ENCODE measurements at regions not wholly inside any gene's neighbourhood (a gene's known extent, or its start where the extent isn't known, plus 50 kb on each side); places are given as distances from the start of the nearest gene placed in this dataset.

GRCh38 chr7:19872094-19872493 lies 98.7 kb upstream of the TMEM196 start:
- Histone ChIP-seq H3F3A (ENCODE audit: insufficient read depth) (no peaks in the 10 kb centered on the region), H3K4me2 (ENCODE audit: low read depth, low read length, poor library complexity, severe bottlenecking) (no peak overlapping the region), H3K79me2 (ENCODE audit: insufficient read depth, low read length) (no peaks in the 10 kb centered on the region), H3K4me3 (ENCODE audit: insufficient read depth, low read length, poor library complexity, severe bottlenecking) (no peak overlapping the region), H3K9ac (ENCODE audit: low read length) (no peak overlapping the region), H3K36me3 (ENCODE audit: low read length) (no peaks in the 10 kb centered on the region), H4K20me1 (ENCODE audit: low read depth, low read length) (0 out of 2 replicates have a peak, but pooled peaks cover 4% of the 10 kb centered on the region), H2AFZ (ENCODE audit: low read depth, low read length, severe bottlenecking) (no peak overlapping the region), H3K9me2 (replicated peaks; ENCODE audit: insufficient read depth, low read length) (no peaks in the 10 kb centered on the region), H3K27me3 (ENCODE audit: low read length) (no peaks in the 10 kb centered on the region), H3K27ac (ENCODE audit: low read depth, low read length) (no peak overlapping the region), H3K9me3 (ENCODE audit: insufficient read depth, low read length) (no peaks in the 10 kb centered on the region)
- TF ChIP-seq EZH2phosphoT487 (conservative IDR thresholded peaks at IDR 0.05; ENCODE audit: low read length) (no peak), CTCF (IDR thresholded peaks at IDR 0.05; ENCODE audit: insufficient read depth, low read length, poor library complexity, severe bottlenecking) (no peak)

- Histone ChIP-seq H3F3A (ENCODE audit: insufficient read depth) (no peaks in the 10 kb centered on the region), H3K9me3 (ENCODE audit: insufficient read depth, low read length) (no peaks in the 10 kb centered on the region), H3K4me3 (ENCODE audit: insufficient read depth, low read length, poor library complexity, severe bottlenecking) (no peak overlapping the region), H3K27ac (ENCODE audit: low read depth, low read length) (no peak overlapping the region), H3K9me2 (replicated peaks; ENCODE audit: insufficient read depth, low read length) (no peaks in the 10 kb centered on the region), H3K79me2 (ENCODE audit: insufficient read depth, low read length) (no peaks in the 10 kb centered on the region), H3K27me3 (ENCODE audit: low read length) (no peaks in the 10 kb centered on the region), H3K36me3 (ENCODE audit: low read length) (no peaks in the 10 kb centered on the region), H3K9ac (ENCODE audit: low read length) (no peak overlapping the region), H3K4me2 (ENCODE audit: low read depth, low read length, poor library complexity, severe bottlenecking) (no peak overlapping the region), H4K20me1 (ENCODE audit: low read depth, low read length) (0 out of 2 replicates have a peak, but pooled peaks cover 4% of the 10 kb centered on the region), H2AFZ (ENCODE audit: low read depth, low read length, severe bottlenecking) (no peak overlapping the region)
- TF ChIP-seq EZH2phosphoT487 (conservative IDR thresholded peaks at IDR 0.05; ENCODE audit: low read length) (no peak), CTCF (IDR thresholded peaks at IDR 0.05; ENCODE audit: insufficient read depth, low read length, poor library complexity, severe bottlenecking) (no peak)
These were observed 97.7 kb upstream of the TMEM196 start for GRCh38 chr7:19871102-19871501.

DNA sequence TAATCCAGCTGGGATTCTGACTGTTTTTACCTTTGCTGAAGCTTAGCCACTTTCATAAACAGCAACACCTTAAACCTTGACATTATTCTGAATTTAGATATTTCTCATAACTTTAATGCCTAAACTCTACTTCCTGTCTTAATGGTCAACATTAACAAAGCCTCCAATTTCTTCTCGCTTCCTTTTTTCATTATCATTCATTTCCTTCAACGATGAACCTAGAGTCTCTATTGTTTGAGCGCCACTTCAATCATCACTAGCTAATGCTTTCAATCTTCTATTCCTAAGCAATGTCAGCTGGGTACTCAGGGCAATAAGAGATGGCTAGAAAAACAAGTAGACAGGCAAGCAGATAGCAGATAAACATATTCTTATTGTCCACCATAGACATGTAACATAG lies 96.6 kb upstream of the TMEM196 start:
- no peaks in the 10 kb centered on the region for H3K79me2 ChIP-seq (ENCODE audit: insufficient read depth, low read length)
- no peak overlapping the region for H3K27ac ChIP-seq (ENCODE audit: low read depth, low read length)
- no peaks in the 10 kb centered on the region for H3K9me3 ChIP-seq (ENCODE audit: insufficient read depth, low read length)
- H3K9me2 ChIP-seq (replicated peaks; ENCODE audit: insufficient read depth, low read length): no peaks in the 10 kb centered on the region
- no peaks in the 10 kb centered on the region for H3K27me3 ChIP-seq (ENCODE audit: low read length)
- TF ChIP-seq EZH2phosphoT487 (conservative IDR thresholded peaks at IDR 0.05; ENCODE audit: low read length) (no peak), CTCF (IDR thresholded peaks at IDR 0.05; ENCODE audit: insufficient read depth, low read length, poor library complexity, severe bottlenecking) (no peak)
- H2AFZ ChIP-seq (ENCODE audit: low read depth, low read length, severe bottlenecking): no peak overlapping the region
- H3F3A ChIP-seq (ENCODE audit: insufficient read depth): no peaks in the 10 kb centered on the region
- H3K4me3 ChIP-seq (ENCODE audit: insufficient read depth, low read length, poor library complexity, severe bottlenecking): no peak overlapping the region
- no peak overlapping the region for H3K9ac ChIP-seq (ENCODE audit: low read length)
- no peaks in the 10 kb centered on the region for H3K36me3 ChIP-seq (ENCODE audit: low read length)
- H4K20me1 ChIP-seq (ENCODE audit: low read depth, low read length): 0 out of 2 replicates have a peak, but pooled peaks cover 4% of the 10 kb centered on the region
- no peak overlapping the region for H3K4me2 ChIP-seq (ENCODE audit: low read depth, low read length, poor library complexity, severe bottlenecking)

Data from SU-DHL-6 (cell line).